ENCODE measurements at regions not wholly inside any gene's neighbourhood (a gene's known extent, or its start where the extent isn't known, plus 50 kb on each side); places are given as distances from the start of the nearest gene placed in this dataset.

DNA sequence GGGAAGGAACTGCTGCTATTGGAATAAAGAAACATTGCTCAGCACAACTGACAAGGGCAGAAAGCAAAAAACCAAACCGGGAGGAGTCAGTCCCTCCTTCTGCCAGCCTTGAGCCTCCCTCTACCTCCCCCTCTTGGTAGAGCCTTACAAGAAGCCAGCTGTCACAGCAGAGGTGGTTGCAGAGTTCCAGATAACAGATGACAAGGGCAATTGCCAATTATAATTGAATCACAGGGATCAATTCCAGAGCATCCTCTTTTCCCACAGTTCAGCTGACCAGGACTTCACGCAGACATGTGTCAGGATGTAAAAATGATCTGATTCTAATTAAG, 548.2 kb upstream of the LRRTM1 start:
- peak; percentile 49 for DNase-seq (ENCODE audit: low spot score)

DNA sequence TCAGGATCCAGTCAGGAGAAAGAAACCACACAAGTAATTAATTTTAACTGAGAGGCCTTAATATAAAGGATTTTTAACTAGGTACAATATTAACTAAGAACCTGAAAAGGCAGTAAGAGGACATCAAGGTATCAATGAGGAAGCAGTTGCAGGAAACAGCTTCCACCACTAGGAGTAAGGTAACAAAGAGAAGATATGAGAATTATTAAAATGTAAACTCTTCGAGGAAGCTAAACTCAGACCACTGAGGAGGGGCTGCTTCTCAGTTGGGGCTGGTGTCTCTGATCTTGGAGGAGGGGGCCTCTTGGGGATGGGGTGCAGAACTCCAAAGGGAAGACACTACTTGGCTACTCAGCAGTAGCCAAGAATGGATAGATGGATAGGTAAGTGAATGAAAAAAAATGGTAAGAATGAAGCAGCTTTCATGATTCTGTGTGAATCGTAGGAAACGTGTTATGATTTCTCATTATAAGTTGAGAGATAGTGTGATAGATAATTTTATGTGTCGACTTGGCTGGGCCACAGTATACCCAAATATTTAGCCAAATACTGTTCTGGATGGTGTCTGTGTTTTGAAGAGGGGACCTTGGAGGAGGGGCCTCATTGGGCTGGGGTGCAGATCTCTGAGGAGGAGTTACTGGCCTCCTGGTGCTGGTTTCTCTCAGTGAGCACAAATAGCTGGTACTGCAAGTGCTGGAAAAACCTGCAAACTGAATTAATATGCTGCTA, 547.7 kb upstream of the LRRTM1 start:
- DNase-seq (ENCODE audit: low spot score), result no peak

DNA sequence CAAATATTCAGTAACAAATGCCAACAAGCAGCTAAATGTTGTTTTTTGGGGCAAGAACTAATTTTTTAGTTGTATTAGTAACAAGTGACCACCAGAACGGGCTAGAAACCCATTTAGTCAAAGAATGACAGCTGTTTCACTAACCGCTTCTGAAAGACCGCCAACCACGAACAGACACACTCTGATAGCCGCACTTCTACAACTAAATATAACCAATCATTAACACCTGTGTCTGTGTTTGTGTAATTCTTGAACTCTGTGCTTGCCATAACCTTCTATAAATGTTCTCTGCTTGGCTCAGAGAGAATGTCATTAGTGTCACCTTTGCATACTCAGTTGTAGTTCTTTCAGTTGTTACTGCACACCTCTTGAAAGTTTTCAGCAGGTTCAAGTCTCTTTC, 526.3 kb upstream of the LRRTM1 start:
- DNase-seq (ENCODE audit: low spot score), result no peak

DNA sequence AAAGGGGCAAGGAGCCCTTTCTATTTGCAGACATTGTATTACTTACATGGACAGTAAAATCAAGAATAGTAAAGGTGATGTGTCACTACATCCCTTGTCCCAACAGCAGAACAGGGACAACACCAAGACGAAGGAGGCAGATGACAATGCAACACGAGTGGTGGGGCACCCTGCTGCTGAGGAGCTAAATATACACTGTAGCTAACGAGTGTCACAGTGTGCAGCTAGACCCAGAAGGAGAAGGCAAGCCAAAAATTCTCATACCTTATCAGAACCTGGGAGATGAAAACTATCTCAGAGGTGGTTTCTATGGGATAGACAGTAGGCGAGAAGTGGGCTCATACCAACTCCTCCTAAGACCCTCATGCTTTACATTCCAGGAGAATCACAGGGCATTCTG, 518.4 kb upstream of the LRRTM1 start:
- no peak for DNase-seq (ENCODE audit: low spot score)

DNA sequence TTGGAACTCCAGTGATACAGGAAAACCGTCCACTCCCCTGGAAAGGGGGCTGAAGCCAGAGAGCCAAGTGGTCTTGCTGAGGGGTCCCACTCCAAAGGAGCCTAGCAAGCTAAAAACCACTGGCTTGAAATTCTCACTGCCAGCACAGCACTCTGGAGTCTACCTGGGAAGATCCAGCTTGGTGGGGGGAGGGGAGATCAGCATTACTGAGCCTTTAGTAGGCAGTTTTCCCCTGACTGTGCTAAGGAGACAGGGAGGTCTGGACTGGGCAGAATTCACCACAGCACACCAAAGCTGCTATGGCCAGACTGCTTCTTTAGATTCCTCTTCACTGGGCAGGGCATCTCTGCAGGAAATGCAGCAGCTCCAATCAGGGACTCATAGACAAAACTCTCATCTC, 510.7 kb upstream of the LRRTM1 start:
- no peak for DNase-seq (ENCODE audit: low spot score)

DNA sequence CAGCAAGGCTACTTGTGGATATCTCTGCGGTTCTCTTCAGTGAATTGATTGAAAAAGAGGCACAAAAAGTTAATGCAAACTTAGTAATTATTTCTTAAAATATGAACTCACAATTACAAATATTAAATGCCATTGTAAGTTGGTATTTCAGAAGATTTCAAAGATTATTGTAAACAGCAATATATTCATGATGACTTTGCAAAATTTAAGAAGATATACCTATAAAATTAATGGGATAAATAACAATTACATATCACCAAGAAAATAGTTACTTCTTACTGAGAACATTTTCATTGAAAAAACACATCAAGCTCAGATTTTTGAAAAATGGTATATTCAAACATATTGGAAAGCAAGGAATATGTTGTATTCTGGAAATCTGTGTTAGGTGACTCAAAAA, 482.0 kb upstream of the LRRTM1 start:
- no peak for DNase-seq (ENCODE audit: low spot score)

DNA sequence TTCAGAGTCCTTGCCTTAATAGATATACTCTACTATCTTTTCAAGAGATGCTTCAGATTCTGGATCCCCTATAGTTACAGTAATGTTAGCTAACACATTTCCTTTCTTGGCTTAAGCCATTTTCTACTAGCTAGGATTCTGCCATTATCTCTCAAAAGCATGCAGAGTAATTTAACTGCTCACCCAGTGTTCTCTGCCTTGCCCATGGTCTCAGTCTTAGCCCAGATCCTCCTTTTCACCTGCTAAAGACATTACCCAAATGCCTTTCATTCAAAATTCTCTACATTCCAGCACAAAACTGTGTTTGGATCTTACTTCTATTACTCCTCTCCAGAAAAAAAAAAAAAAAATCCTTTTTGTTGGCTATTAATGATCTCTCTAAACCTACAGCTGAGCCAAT, 474.2 kb upstream of the LRRTM1 start:
- DNase-seq (ENCODE audit: low spot score), result no peak

DNA sequence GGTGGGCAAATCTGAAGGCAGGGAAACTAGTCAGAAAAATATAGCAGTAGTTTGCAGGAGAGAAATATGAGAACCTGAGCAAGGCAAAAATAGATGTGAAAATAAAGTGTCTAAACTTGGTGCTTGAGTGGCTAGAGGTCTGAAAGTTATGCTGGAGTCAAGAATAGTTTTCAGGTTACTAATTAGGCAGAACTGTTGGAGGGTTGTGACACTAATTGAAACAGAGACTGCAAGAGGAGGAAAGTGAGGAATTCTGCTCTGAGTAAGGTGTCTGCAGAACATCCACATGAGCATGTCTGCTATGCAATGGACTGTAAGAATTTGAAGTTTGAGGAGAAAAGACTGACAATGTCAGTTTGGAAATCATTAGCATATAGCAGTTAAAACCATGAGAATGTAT, 444.0 kb upstream of the LRRTM1 start:
- DNase-seq (ENCODE audit: low spot score), result no peak

DNA sequence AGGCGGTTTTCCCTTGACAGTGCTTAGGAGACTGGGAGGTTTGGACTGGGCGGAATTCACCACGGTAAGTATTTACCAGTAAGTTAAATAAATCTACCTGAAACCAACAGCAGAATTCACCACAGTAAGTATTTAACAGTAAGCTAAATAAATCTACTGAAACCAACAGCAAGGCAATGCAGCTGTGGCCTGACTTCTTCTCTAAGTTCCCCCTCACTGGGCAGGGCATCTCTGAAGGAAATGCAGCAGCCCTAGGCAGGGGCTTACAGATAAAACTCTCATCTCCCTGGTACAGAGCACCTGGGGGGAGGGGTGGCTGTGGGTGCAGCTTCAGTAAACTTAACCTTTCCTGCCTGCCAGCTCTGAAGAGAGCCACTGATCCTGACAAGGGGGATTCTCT, 432.5 kb upstream of the LRRTM1 start:
- no peak for DNase-seq (ENCODE audit: low spot score)

DNA sequence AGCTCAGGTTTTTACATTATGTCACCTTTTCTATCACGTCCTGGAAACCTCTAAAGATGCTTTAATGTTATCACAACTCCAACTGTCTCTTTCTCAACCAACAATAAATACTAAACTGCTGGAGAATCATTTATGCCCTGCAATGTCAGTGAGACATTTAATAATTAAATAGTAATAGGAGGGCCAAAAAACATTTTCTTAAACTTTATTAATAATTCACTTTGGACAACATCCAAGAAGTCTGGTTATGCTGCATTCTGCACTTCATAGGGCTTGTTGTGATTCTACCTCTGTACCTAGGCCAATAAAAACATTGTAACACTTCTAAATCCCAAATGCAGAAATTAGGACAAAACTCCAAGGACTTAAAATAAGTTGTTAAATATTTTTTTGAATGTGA, 420.4 kb upstream of the LRRTM1 start:
- DNase-seq (ENCODE audit: low spot score), result no peak

DNA sequence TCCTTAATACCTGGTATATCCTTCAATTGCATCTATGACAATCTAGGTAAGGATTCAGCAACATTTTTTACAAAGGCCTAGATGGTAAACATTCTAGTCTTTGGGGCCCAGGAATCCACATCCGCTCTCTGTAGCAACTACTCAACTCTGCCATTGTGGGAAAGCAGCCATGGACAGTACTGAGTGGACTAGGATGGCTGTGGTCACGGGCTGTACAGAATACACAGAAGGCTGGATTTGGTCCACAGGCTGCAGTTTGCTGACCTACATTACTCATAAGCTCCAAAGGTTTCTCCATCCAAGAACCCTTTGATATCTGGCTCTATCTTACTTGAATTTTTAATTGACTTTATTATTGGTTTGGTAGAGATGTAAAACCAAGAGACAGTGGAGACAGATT, 418.3 kb upstream of the LRRTM1 start:
- no peak for DNase-seq (ENCODE audit: low spot score)

DNA sequence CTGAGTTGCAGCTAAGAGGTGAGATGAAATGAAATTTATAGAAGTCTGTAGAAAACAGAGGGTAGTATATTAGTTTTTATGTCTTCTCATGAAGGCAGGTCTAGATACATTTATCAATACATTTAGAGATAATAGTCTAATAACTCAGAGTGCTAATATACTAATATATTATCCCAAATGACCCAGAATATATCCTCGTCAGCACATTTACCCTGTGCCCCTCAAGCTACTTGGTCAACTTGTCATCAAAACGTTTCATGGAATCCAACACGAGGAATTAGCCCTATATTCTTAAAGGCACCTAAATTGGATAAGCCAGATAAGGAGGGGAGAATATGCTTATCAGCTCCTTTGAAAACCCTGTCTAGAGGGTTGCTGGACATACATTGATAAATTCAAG, 415.1 kb upstream of the LRRTM1 start:
- DNase-seq (ENCODE audit: low spot score), result no peak

DNA sequence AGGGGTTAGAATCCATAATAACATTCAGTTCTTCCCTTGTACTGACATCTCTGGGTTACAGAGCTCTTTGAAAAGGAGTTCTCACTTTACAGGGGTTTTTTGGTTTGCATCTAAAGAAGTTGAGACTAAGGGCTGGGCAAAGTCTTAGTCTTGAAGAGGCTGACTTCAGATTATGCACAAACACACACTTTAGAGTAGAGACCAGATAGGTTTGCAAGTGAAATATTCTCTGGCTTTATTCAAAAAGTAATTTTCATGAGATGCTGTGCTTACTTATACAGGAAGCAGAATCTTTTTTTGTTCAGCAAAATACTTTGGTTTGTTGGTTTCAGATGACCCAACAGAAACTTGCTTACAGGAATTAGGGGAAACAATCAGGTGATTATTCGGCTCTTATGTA, 410.9 kb upstream of the LRRTM1 start:
- no peak for DNase-seq (ENCODE audit: low spot score)

DNA sequence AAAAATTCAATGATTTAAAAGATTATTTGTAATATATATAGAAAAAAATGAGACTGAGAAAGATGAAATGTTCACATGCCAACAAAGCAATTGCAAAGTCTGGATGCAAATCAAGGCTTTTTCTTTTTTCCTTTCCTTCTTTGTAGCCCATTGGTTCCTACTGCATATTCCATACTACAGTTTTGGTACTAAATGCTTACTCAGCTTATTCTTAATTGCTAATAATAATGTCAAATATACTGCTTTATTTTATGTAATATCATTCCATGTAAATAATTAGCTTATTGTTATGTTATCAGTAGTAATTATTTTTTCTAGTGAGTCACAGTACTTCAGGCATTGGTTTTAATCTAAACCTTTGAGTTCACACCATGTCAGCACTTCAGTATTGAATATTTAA, 407.4 kb upstream of the LRRTM1 start:
- no peak for DNase-seq (ENCODE audit: low spot score)

DNA sequence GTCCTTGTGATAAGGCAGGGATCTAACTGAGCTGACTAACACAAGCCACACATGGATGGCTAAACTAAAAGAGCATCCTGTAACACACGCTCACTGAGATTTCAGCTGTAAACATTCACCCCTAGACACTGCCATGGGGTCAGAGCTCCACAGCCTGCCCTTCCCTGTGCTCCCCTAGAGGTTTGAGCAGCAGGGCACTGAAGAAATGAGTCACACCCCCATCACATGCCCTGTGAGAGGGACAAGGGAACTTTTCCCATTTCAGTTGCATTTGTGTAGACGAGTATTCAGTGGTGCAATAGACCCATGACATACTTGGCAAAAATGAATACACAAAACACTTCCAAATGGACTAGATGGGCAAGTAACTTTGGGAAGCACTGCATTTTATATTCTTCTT, 402.4 kb upstream of the LRRTM1 start:
- DNase-seq (ENCODE audit: low spot score), result no peak

DNA sequence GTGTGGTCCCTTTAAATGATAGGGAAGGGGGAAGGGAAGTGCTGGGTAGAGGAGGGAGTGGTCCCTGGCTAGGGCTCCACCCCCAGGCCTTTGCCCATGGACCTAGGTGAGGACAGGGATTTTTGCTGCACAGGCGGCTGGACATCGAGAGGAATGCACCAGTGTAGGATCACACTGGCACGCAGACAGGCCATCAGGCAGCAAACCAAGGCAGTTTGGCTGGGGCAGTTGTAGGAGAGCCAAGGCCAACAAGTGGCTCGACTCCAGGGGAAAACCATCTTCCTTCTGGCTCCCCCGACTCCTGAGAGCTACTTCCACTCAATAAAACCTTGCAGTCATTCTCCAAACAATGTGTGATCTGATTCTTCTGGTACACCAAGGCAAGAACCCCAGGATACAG, 402.0 kb upstream of the LRRTM1 start:
- no peak for DNase-seq (ENCODE audit: low spot score)

DNA sequence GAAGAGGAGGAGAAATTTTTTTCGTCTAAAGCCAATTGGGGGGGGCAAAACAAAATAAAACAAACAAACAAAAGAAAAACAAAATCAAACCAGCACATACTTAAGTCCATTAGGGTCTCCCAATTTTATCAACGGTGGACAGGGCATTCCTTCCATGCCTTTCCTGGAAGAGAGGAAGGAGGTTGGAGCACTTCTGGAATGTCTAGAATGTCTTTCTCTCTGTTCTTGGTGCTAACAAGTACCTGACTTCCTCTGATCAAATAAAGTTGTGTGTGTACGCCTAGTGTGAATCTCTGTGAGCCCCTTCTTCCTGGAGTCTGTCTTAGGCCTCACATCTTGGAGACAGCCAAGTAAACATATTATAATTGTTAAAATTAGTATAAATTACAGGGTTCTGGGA, 399.0 kb upstream of the LRRTM1 start:
- no peak for DNase-seq (ENCODE audit: low spot score)

DNA sequence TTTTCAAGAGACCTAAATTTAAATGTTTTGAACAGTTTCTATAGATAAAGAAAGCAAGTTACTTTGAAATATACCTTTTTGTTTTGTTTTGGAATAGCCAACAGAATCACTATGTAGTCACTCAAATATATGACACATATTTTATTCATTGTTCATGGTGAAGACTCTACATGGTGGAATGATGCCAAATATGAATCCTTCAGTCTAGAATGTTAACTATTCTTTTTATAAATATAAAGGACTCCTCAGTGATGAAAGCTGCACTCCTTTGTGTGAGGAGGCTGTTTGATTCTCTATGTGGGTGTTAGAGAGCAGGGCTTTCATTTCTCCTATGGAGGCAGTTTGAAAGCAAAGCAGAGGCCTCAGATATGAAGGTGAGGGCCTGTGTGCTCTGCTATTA, 396.4 kb upstream of the LRRTM1 start:
- DNase-seq (ENCODE audit: low spot score), result no peak

All from ecto neural progenitor cell (in vitro differentiated cells).